Activated T-cell treated with anti-CD3 and anti-CD28 coated beads, Interleukin-2, amount 50 U/mL, for 48 hours (primary cell): ENCODE measurements at regions not wholly inside any gene's neighbourhood (a gene's known extent, or its start where the extent isn't known, plus 50 kb on each side); places are given as distances from the start of the nearest gene placed in this dataset.
"Not testable (repeated sequence)": the region's sequence is repeated elsewhere in the genome, so short reads cannot be mapped to it uniquely, and the experiment has no call there.

Experiments
- DNase-seq, 2 experiments: peaks; one replicate each; pipeline ENCODE4 v3.0.0-alpha.2; 2020

DNA sequence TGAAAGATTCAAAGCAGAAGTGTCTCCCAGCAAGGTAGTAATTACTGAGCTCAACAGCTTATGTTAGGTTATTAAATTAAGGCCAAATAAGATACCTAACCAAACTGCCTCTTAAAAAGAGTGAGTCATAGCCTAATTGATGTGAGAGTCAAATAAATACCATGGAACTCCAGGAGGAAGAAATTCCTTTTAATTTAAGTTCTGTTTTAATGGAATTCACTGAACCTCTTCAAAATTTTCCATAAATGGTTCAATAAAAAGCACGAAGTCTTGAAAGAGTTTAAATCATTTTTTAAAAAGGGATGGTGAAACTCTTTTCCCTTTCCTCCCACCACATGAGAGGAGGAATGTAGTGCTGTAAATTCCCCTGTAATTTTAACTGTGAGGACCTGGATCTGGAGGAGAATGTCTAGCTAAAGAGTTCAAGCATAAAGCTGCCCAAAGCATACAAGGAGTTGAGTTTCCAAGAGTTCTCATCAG, 180.8 kb upstream of the MMADHC start:
- no peak for DNase-seq

DNA sequence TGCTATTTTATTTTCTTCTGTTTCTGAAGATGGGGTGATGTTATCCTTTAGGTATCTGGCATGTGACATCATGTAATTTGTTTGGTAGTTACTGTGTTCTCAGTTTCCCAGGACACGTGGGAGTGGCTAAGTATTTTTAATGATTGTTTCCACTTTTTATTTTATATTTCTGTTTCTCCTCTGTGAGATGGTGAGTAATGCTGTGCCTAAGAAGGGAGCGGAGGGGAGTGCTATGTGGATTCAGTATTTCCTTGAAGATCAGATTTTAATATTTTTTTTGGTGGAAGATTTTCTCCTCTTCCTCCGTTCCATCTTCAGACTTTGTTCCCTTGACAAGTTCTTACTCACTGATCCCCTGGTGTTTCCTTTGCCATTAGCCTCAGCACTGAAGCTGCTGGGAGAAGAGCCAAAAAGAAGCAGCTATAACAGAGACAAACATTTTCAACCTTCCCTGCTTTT, 180.0 kb upstream of the MMADHC start:
- no peak for DNase-seq

DNA sequence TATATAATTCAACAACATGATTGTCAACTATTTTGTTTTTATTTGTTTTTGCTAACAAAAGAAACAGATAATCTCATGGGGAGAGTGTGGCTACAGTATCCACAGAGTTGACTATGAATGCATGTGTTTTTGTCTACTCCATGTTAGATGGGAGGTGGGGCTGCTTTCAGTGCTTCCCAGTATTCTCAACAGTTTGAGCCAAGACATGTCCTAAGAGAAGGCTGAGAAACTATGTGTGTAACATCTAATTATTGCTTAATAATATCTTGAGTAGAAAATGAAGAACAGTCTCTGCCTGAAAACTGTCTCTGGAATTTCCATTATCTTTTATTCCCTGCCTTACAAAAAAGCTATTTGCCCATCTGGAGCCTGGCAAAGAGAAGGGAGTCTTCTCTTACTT, 178.8 kb upstream of the MMADHC start:
- no peak for DNase-seq

DNA sequence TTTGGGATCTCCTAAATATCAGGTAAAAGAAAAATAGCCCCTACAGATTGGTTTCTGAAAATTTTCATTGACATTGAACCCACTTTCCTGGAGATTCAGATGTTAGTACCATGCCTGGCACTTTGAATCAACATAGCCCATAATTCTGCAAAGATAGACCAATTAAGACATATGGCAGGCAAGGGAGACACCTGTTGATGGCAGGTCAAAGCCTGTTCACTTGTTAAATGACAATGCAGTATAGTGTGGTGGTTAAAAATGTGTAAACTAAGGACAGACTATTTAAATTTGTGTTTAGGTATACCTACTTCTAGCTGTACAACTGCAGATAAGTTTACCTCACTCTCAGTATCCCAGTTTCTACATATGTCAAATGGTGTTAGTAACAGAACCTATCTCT, 178.1 kb upstream of the MMADHC start:
- DNase-seq, result no peak

DNA sequence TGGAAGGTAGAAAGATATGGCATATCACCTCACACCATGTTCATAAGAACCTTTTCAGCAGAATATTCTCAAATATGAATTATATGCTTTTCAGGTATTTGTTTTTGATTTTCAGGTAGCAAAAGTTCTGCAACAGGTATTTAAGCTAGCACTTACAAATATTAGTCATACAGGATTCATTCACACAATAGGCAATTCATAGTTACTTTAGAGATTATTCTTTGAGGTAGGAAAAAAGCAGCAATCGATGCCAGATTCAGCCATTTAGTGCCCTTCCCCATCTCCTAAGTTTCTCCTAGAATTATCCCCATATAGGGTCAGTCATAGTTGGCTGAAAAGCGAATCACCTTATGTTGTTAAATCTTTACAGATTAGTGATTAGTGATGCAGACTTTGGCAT, 177.4 kb upstream of the MMADHC start:
- no peak for DNase-seq

DNA sequence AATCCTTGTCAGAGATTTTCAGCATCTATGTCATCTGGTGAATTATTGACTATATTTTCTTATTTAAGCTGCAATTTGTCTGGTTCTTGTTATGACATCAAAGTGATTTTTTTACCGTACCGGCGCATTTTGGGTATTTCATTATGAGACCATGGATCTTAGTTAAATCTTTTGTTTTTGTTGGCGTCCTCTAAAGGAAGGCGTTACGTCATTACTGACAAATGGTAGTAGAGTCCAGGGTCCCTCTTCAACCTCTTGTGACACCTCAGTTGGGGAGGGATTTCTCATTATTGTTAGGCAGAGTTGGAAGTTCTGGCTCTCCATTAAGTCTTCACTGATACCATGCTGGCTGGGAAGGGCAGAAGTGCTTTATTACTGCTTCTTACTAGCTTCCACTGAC, 175.8 kb upstream of the MMADHC start:
- DNase-seq, result no peak

DNA sequence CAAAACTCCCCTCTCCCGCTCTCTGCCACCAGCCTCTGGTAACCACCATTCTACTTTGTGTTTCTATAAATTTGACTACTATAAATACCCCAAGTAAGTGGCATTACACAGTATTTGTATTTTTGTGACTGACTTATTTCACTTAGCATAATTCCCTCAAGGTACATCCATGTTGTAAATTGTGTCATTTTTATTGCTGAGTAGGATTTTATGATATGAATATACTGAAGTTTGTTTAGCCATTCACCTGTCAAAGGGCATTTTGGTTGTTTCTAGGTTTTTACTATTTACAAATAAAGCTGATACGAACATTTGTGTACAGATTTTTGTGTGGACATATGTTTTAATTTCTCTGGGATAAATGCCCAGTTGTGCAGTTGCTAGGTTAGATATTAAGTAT, 174.0 kb upstream of the MMADHC start:
- no peak for DNase-seq

DNA sequence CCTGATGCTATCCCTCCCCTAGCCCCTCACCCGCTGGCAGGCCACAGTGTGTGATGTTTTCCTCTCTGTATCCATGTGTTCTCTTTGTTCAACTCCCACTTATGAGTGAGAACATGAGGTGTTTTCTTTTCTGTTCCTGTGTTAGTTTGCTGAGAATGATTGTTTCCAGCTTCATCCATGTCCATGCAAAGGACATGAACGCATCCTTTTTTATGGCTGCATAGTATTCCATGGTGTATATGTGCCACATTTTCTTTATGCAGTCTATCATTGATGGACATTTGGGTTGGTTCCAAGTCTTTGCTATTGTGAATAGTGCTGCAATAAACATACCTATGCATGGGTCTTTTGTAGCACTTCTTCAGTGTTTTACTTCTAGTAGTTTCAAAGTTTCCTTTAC, 171.8 kb upstream of the MMADHC start:
- DNase-seq, result not testable (repeated sequence)

DNA sequence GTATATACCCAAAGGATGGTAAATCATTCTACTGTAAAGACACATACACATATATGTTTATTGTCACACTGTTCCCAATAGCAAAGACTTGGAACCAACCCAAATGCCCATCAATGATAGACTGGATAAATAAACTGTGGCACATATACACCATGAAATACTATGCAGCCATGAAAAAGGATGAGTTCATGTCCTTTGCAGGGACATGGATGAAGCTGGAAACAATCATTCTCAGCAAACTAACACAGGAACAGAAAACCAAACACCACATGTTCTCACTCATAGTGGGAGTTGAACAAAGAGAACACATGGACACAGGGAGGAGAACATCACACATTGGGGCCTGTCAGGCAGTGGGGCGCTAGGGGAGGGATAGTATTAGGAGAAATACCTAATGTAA, 167.1 kb upstream of the MMADHC start:
- DNase-seq, result not testable (repeated sequence)

DNA sequence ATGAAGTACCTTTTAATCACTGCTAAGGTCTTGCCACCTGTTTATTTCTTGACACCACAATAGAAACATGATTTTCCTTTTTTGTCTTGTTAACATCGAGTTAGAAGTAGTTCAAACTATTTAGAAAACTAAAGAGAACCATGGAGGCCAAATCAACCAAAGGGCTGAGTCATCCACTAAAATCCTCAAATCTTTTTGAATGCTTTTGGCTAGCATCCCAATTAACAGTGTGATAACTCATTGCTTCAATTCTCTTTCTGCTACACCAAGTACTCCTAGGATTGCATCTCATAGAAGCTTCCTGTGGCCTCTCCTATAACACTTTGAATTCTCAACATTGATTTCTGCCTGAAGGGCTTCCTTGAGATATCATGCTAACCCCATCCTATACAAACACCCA, 159.9 kb upstream of the MMADHC start:
- DNase-seq, result no peak

DNA sequence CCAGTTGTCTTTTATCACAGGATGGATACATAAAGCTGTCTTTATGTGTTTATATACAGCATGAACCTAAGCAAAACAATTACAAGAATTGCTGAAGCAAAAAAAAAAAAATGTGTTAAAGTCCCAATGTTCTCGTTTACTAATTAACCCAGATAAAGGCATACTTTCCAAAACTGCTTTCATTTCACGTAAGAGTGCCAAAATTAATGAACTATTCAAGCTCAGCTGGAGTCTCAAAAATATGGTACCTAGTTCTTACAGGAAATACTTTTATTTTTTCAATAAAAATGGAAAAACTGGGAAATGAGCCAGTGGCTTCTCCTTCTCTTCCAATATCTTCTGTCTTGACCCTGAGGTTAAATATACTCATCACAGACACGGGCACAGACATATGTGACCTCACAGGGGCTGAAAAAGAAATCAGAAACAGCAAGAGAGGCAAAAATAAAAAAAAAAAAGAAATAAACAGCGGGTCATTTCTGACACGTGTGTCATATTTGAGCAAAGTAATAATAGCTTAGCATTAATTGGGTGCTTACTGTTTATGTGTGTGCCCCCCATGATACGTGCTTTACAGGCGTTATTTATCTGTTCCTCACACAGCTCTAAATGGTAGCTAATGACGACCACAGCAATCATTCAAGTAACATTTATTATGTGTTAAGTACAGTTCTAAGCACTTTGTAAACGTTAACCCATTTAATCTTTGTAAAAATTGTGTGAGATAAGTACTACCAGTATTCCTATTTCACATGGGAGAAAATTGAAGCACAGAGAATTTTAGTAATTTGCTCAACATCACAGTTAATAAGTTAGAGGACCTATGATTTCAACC, 158.0 kb upstream of the MMADHC start:
- no peak for DNase-seq

DNA sequence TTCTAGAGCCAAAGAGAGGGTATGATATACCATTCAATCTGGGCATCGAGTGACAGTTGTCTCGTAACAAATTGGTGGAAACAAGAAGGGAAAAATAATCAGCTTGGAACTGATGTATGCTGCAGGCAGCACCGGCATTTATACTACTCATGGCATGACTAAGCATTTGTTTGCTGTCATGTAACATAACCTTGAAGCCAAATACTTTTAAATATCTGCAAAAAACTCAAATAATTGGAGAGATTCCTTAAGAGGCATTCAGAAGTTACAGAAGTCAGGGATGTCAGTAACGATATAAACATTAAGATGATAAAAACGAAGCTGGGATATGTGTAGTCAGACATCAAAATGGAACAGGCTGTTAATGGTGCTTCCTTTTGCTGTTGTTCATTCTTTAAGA, 157.3 kb upstream of the MMADHC start:
- no peak for DNase-seq

DNA sequence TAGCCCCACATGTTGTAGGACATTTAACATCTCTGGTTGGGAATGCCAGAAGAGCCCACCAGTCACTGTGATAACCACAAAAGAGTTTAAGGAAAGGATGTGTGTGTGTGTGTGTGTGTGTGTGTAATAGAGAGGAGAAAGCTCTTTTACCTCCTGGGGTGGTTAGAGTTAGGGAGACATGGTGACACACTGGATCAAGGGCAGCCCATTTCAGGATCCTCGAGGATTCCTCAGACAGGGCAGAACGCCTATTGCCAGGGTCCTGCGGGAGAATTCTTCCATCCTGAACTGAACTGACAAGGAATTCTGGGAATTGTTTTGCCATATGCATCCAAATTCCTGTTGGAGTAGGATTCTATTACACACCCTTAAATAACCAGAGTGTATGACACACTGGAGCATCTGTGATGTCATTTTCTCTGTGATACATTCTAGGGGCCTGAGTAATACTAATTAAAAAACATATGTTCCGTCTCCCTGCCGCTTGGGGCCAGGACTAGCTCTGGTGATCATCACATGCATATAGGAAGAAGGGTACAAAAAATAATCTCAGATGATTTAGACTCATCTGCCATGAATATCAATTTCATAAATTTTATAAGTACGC, 156.4 kb upstream of the MMADHC start:
- no peak for DNase-seq

DNA sequence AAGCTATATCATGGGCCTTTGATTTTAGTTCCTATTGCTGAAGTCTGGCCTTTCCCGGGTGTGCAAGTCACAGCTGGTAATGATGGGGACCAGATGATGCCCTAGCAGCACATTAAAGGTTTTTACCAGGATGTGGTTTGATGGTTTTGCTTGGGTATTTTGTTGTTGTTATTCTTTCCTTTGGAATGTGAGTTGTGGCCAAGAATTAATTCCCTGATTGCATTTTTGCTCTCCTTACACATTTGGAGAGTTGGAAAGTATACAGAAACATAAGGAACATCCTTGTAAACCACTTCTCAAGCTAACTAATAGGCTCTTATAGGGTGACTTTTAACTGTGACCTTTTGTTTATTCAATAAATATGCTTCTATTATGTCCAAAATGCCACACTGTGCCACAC, 154.1 kb upstream of the MMADHC start:
- DNase-seq, result no peak

DNA sequence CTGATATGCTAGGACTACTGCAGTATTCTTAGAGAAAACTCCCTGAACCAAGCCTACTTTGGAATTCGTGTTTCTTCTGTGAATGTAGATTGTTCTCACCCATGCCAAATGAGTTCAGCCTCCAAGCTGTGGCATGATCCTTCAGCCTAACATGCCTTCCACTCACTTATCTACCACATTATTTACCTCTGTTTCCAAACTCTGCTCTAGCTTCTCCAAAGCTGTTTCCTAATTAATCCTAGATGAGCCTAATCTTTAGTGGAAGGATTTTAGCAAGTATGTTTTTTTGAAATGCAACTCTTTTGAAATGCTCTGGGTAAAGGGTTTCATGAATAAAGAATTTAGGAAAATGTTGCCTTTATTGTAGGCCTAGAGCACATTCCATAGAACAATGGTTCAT, 152.9 kb upstream of the MMADHC start:
- no peak for DNase-seq

DNA sequence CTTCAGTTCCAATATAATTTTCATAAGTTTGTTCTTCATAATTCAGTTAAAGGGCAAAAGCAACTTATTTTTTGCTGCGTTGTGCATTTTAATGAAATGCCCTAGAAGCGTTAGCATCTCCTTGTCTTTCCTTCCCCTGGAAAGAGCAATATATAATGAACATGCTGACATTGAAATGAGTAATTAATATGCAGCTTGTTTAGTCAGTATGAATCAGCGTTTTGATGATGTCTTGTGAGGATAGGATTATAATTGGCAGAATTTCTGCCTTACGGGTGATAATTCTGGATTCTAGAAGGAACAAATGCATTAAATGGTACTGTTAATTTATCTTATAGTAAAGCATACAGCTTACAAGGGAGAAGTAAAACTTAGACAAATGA, 152.3 kb upstream of the MMADHC start:
- no peak for DNase-seq

DNA sequence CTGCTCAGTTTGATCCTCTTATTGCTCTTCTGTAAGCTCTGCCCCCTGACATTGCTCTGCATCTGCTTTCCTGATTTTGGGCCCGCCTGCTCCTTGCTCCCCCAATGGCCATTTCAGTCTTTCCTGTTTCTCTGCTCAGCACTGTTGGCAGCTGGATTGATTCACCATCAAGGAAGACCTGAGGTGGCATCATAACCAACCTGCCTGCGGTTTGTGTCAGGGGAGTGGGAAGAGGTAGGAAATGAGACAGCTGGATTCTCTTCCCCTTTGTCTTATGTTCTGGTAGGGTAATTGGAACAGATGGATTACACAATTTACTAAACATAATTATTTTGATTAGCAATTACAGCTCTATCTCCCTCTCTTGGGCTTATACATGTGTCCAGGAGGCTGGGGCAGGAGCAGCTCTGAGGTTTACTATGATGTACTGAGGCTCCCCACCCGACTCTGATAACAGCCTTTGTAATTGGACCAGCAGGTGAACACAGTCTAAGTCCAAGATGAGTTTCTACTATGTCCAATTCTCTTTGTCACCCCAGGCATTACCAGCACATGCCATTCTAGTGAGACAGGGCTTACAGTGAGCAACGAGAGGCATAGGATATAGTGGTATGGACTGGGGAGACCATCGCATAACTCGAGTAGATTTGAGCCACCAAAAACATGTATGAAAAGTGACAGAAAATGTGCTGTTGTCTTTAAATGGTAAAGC, 151.8 kb upstream of the MMADHC start:
- no peak for DNase-seq

DNA sequence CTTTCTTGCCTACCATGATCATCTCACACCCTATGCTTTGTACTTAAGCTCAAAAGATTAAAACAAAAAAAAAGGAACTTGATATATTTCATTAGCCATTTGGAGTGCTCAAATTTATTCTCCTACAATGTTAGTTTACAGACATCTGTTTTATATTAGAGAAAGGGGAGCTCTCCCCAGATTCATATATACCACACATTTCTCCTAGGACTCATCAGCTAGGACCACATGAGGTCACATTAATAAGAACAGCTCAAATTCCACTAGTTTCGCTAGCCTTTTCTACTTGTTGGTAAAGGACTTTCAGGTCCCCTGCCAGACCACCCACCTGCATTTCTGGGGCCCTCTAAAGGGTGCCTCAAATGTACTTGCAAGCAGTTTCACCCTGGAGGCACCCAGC, 151.2 kb upstream of the MMADHC start:
- no peak for DNase-seq

DNA sequence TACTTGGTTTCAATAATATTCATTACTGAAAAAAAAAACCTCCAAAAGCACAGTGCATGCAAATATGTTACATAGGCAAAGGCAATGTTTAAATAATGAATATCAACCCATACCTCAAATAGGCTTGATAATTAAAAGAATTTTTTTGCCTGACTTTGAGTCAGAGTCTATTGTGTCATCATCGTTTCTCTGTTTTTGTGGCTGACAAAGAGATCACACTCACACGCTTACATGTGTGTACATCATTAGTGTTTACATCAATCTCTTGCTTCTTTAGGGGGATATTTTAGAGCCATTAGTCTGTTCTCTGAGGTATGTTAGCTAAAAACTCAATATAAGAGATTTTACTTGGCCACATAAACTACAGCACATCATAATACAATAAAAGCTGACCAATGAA, 150.3 kb upstream of the MMADHC start:
- DNase-seq, result no peak

DNA sequence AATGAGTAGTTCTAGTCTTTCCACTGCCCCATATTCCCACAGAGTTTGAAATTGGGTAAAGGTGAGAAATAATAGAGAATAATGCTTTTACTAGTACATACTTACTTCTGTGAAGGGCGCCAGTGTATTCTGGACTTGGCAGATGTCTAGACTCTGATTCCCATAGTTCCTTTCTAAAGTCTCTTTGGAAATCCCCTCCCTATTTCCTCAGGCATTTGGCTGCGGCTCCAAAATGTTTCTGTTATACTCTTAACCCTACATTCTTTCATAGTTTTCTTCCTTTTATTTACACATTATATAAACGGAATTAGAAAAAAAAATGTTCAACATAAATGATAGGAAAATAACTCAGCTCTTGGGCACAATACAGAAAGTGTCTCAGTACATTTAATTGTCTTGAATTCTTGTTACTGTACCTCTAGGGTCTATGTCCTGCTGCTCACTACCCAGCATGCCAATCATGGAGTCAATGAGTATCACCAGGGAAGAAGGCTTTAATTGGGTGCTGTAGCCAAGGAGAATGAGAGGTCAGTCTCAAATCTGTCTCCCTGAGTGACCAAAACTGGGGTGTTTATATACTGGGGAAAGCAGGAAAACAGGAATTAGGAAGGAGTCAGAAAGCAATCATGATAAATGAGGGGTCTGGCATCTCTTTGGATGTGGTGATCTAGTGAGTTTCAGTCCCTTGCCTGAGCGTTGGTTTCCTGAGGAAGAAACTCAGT, 147.8 kb upstream of the MMADHC start:
- no peak for DNase-seq

DNA sequence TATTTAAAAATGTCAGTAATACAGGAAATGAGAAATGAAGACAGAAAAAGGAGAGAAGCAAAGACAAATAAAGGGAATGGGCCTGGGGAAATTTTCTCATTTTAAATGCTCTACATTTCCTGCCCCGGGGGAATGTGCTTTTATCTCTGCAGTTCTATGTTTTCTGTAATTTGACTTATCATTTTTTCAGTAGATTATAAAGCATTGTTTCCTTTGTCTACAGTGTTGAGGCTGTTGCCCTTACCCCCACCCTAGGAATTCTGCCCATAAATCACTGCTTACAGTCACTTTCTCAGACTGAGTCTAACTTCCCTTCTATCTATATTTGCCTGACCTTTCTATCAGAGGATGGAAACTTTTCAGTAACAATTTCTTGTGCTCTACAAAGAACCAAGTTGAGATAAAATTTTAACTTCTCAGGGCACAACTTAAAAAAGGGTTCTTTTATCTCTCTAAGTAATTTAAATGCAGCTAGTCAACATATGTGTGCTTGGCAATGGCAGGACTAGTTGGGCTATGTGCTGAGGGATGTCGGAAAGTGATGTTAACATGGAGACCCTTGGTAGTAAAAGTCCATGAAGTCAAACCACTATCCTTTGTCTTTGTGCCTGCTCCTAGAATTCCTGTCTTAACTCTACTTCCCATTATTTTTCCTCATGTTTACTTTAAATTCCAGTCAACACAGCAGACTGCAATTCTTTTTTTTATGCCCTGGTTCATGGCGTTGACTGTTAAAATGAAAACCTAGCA, 146.5 kb upstream of the MMADHC start:
- no peak for DNase-seq

DNA sequence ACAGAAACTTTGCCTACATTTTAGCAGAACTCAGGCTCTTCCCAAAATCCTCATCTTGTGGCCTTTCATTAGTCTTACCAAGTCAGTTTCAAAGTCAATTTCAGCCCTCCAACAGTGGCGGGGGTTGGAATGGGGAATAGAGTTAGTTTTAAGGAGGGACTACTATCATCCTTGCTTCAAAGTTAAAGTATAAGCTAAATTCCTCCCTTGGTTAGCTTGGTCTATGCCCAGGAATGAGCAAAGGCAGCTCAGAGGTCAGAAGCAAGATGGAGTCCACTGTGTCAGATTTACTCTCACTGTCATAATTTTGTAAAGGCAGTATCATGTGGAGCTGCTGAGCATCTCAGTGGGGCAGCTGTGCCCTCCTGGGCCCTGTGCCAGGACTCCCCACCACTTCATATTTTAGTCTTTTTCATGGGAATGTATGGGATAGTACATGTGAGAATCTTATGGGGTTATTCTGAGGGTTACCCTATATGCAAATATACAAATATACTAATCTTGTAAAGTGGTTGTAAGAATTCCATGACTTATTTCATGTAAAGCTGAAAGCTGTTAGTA, 145.2 kb upstream of the MMADHC start:
- no peak for DNase-seq
